ENCODE measurements at regions not wholly inside any gene's neighbourhood (a gene's known extent, or its start where the extent isn't known, plus 50 kb on each side); places are given as distances from the start of the nearest gene placed in this dataset.

- Histone ChIP-seq H4K20me1 (ENCODE audit: control insufficient read depth, insufficient read depth, low read length, poor library complexity, severe bottlenecking) (no peaks in the 10 kb centered on the region), H3K27me3 (replicated peaks in 1 of 4; ENCODE audit: control extremely low read depth in 1 of 4, control insufficient read depth in 3 of 4, insufficient read depth in 4 of 4, low read length in 3 of 4) (no peaks in the 10 kb centered on the region), H3K4me1 (ENCODE audit: control insufficient read depth in 2 of 2, insufficient read depth in 2 of 2, low read length in 2 of 2) (no peaks in the 10 kb centered on the region), H3K4me2 (replicated peaks; ENCODE audit: low read depth, low read length, poor library complexity, severe bottlenecking) (no peak overlapping the region), H3K79me2 (ENCODE audit: control insufficient read depth, insufficient read depth, low read length) (no peaks in the 10 kb centered on the region), H2AFZ (ENCODE audit: insufficient read depth, low read depth, low read length, poor library complexity, severe bottlenecking) (no peak overlapping the region), H3K9ac (ENCODE audit: low read length) (no peak overlapping the region), H3K4me3 (ENCODE audit: control extremely low read depth in 1 of 5, extremely low read depth in 1 of 5, insufficient read depth in 1 of 5, low read depth in 2 of 5, low read length in 4 of 5) (no peak overlapping the region), H3K9me3 (ENCODE audit: control extremely low read depth in 1 of 3, control insufficient read depth in 2 of 3, insufficient read depth in 1 of 3, low read length in 2 of 3) (no peaks in the 10 kb centered on the region), H3K36me3 (replicated peaks in 1 of 2; ENCODE audit: control extremely low read depth in 1 of 2, control insufficient read depth in 1 of 2, extremely low read depth in 1 of 2, insufficient read depth in 2 of 2, low read length in 1 of 2) (no peaks in the 10 kb centered on the region), H3K27ac (ENCODE audit: low read length in 2 of 2) (no peak overlapping the region)
- Mint-ChIP-seq H3K27me3 (no peaks in the 10 kb centered on the region), H3K9me3 (ENCODE audit: insufficient read depth) (peaks cover under 1% of the 10 kb centered on the region), H3K4me3 (no peak overlapping the region), H3K27ac (no peak overlapping the region), H3K4me1 (no peaks in the 10 kb centered on the region)
- no peak for TF ChIP-seq CTCF (IDR thresholded peaks at IDR 0.05)
- TF ChIP-seq EZH2 (IDR thresholded peaks at IDR 0.05; ENCODE audit: borderline replicate concordance, insufficient read depth, low read depth, low read length, poor library complexity, severe bottlenecking), result no peak
- ATAC-seq (ENCODE audit: low read depth) (no peak), DNase-seq (no peak)
- ChIA-PET POLR2A (no interaction called here), CTCF (no interaction called here)
- intact Hi-C loops (cut with micrococcal nuclease), result no loop called here
Measured at GRCh38 chr4:143109376-143109775, 75.3 kb upstream of the USP38 start.

- H3K9ac ChIP-seq (ENCODE audit: low read length), result no peak overlapping the region
- H3K27me3 Mint-ChIP-seq, result peaks cover 4% of the 10 kb centered on the region
Measured at GRCh38 chr4:143118663-143119062, 66.1 kb upstream of the USP38 start.

More at GRCh38 chr4:143118663-143119062, 66.1 kb upstream of the USP38 start:
- DNase-seq (no peak), ATAC-seq (ENCODE audit: low read depth) (no peak)
- H3K4me1 Mint-ChIP-seq, result no peaks in the 10 kb centered on the region
- H3K27ac ChIP-seq (ENCODE audit: low read length in 2 of 2), result no peak overlapping the region
- no peak overlapping the region for H3K4me2 ChIP-seq (replicated peaks; ENCODE audit: low read depth, low read length, poor library complexity, severe bottlenecking)
- H3K36me3 ChIP-seq (replicated peaks in 1 of 2; ENCODE audit: control extremely low read depth in 1 of 2, control insufficient read depth in 1 of 2, extremely low read depth in 1 of 2, insufficient read depth in 2 of 2, low read length in 1 of 2), result no peaks in the 10 kb centered on the region
- peaks cover 4% of the 10 kb centered on the region for H3K9me3 Mint-ChIP-seq (ENCODE audit: insufficient read depth)
- no peak overlapping the region for H2AFZ ChIP-seq (ENCODE audit: insufficient read depth, low read depth, low read length, poor library complexity, severe bottlenecking)
- TF ChIP-seq EZH2 (IDR thresholded peaks at IDR 0.05; ENCODE audit: borderline replicate concordance, insufficient read depth, low read depth, low read length, poor library complexity, severe bottlenecking) (no peak), CTCF (IDR thresholded peaks at IDR 0.05) (no peak)
- no peaks in the 10 kb centered on the region for H3K79me2 ChIP-seq (ENCODE audit: control insufficient read depth, insufficient read depth, low read length)
- intact Hi-C loops (cut with micrococcal nuclease), result no loop called here
- no peak overlapping the region for H3K27ac Mint-ChIP-seq
- no peaks in the 10 kb centered on the region for H3K27me3 ChIP-seq (replicated peaks in 1 of 4; ENCODE audit: control extremely low read depth in 1 of 4, control insufficient read depth in 3 of 4, insufficient read depth in 4 of 4, low read length in 3 of 4)
- no peaks in the 10 kb centered on the region for H3K4me1 ChIP-seq (ENCODE audit: control insufficient read depth in 2 of 2, insufficient read depth in 2 of 2, low read length in 2 of 2)
- ChIA-PET POLR2A (no interaction called here), CTCF (no interaction called here)
- no peaks in the 10 kb centered on the region for H3K9me3 ChIP-seq (ENCODE audit: control extremely low read depth in 1 of 3, control insufficient read depth in 2 of 3, insufficient read depth in 1 of 3, low read length in 2 of 3)
- no peak overlapping the region for H3K4me3 ChIP-seq (ENCODE audit: control extremely low read depth in 1 of 5, extremely low read depth in 1 of 5, insufficient read depth in 1 of 5, low read depth in 2 of 5, low read length in 4 of 5)
- no CpG with 5 or more reads among the region's 1 CpG for WGBS (ENCODE audit: insufficient coverage)
- no peak overlapping the region for H3K4me3 Mint-ChIP-seq
- H4K20me1 ChIP-seq (ENCODE audit: control insufficient read depth, insufficient read depth, low read length, poor library complexity, severe bottlenecking), result no peaks in the 10 kb centered on the region
